Fibroblast of lung (primary cell): ENCODE measurements at regions not wholly inside any gene's neighbourhood (a gene's known extent, or its start where the extent isn't known, plus 50 kb on each side); places are given as distances from the start of the nearest gene placed in this dataset.

Experiments used
- DNase-seq, 2 donors: peaks; one replicate each; pipeline versions ENCODE4 v3.0.0 to v3.0.0-alpha.2; 2010; ENCODE audit warnings: low read depth in 2 of 2
- H2AFZ ChIP-seq: 2 replicates; pipeline ENCODE4 v1.5.1; 2012; ENCODE audit warnings: low read length, control low read depth, inconsistent platforms
- H3K27ac ChIP-seq: 2 replicates; pipeline ENCODE4 v1.5.1; 2011; ENCODE audit warnings: low read length, control low read depth; ENCODE audit not compliant: insufficient read depth
- H3K27me3 ChIP-seq: 2 replicates; pipeline ENCODE4 v1.5.1; 2011; ENCODE audit warnings: mild to moderate bottlenecking, low read length; ENCODE audit not compliant: control insufficient read depth, insufficient read depth
- H3K36me3 ChIP-seq: 2 replicates; pipeline ENCODE4 v1.5.1; 2011; ENCODE audit warnings: low read length; ENCODE audit not compliant: control insufficient read depth, insufficient read depth
- H3K4me1 ChIP-seq: 2 replicates; pipeline ENCODE4 v1.5.1; 2011; ENCODE audit warnings: low read length; ENCODE audit not compliant: control insufficient read depth, insufficient read depth; ENCODE audit errors: extremely low read depth
- H3K4me2 ChIP-seq: 2 replicates; pipeline ENCODE4 v1.5.1; 2011; ENCODE audit warnings: low read length, control low read depth; ENCODE audit not compliant: insufficient read depth; ENCODE audit errors: extremely low read depth
- H3K4me3 ChIP-seq, 4 experiments: fragments of 200-600 bp in 1 of 4; sonication (generic) in 1 of 4; replicated peaks in 1 of 4; 2 replicates each; pipeline ENCODE4 v1.5.1; 2011 to 2016; ENCODE audit warnings: low read length in 4 of 4, low read depth in 3 of 4, mild to moderate bottlenecking in 3 of 4, control low read depth in 2 of 4, inconsistent platforms in 1 of 4, mixed read lengths in 1 of 4; ENCODE audit not compliant: insufficient read depth in 1 of 4; ENCODE audit errors: control extremely low read depth in 1 of 4
- H3K79me2 ChIP-seq: 2 replicates; pipeline ENCODE4 v1.5.1; 2012; ENCODE audit warnings: mild to moderate bottlenecking, low read length, inconsistent platforms; ENCODE audit not compliant: control insufficient read depth, insufficient read depth
- H3K9ac ChIP-seq: 2 replicates; pipeline ENCODE4 v1.5.1; 2011; ENCODE audit warnings: mild to moderate bottlenecking, low read length, control low read depth; ENCODE audit not compliant: insufficient read depth
- H3K9me3 ChIP-seq: 2 replicates; pipeline ENCODE4 v1.5.1; 2012; ENCODE audit warnings: low read depth, low read length; ENCODE audit not compliant: control insufficient read depth, insufficient read depth
- H4K20me1 ChIP-seq: 2 replicates; pipeline ENCODE4 v1.5.1; 2011; ENCODE audit warnings: low read length; ENCODE audit not compliant: control insufficient read depth, insufficient read depth; ENCODE audit errors: extremely low read depth
- CTCF ChIP-seq, 2 donors: IDR thresholded peaks in 1 of 2; conservative IDR thresholded peaks in 1 of 2; 1 replicate in 1 of 2; 2 replicates in 1 of 2; pipeline ENCODE4 v1.5.1; 2011 to 2012; ENCODE audit warnings: low read length in 2 of 2, control low read depth in 1 of 2, inconsistent platforms in 1 of 2, low read depth in 1 of 2, mild to moderate bottlenecking in 1 of 2
- EZH2 ChIP-seq: IDR thresholded peaks from 2 replicates; pipeline ENCODE4 v1.5.1; 2012; ENCODE audit warnings: low read length, control low read depth, mild to moderate bottlenecking; ENCODE audit errors: missing control alignments

DNA sequence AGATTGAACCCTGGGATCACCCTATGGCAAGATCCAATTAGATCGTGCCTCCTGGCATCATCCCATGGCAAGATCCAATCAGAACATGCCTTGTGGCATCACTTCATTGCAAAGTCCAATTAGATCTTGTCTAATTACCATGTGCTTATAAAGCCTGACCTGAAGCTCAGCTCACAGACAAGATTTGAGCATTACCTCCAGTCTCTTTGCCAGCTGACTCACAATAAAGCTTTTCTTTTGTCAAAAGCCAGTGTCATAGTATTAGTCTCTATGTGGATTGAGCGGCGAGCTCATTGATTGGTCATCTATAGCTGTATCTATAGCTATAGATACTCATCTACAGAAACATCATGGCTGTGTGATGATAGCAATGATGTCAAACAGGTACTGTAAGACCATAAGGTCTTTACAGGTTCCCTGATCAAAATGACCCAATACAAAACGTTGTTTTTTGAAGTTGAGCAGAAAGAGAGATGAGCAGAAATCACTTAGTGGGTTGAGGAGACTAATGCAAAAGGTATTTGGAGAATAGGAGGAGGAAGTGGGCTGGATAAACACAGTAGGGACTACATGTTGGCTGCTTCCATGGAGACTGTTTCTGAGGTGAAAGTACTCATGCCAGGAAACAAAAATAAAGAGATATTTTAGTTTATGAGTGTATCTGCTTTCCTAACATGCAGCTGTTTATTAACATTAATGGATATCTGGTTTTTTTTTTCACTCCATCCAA is 545.9 kb upstream of the AMELY start:
- peak overlapping the region; percentile 54 for H3K27ac ChIP-seq
- no peaks in the 10 kb centered on the region for H3K36me3 ChIP-seq
- no peak overlapping the region for H3K4me2 ChIP-seq
- H3K27me3 ChIP-seq: no peaks in the 10 kb centered on the region
- no peak overlapping the region for H3K4me3 ChIP-seq
- no peaks in the 10 kb centered on the region for H4K20me1 ChIP-seq
- DNase-seq: peak in 1 of 2 donors; percentile 67
- no peaks in the 10 kb centered on the region for H3K9me3 ChIP-seq
- no peak overlapping the region for H2AFZ ChIP-seq
- H3K9ac ChIP-seq: peak overlapping the region; percentile 16
- TF ChIP-seq CTCF (conservative IDR thresholded peaks at IDR 0.05 in 1 of 2, IDR thresholded peaks at IDR 0.05 in 1 of 2; ENCODE audit: low read depth in 1 of 2, low read length in 2 of 2): no peak
- no peak for TF ChIP-seq EZH2
- H3K4me1 ChIP-seq: peaks cover 4% of the 10 kb centered on the region
- H3K79me2 ChIP-seq: no peaks in the 10 kb centered on the region

GRCh38 chrY:7455626-7456025 is 544.1 kb upstream of the AMELY start:
- Histone ChIP-seq H3K4me1 (peaks cover 3% of the 10 kb centered on the region), H3K4me3 (no peak overlapping the region), H3K79me2 (no peaks in the 10 kb centered on the region), H3K27me3 (no peaks in the 10 kb centered on the region), H3K9ac (no peak overlapping the region), H4K20me1 (no peaks in the 10 kb centered on the region), H2AFZ (no peak overlapping the region), H3K27ac (peak overlapping the region; percentile 32), H3K4me2 (no peak overlapping the region), H3K9me3 (no peaks in the 10 kb centered on the region), H3K36me3 (no peaks in the 10 kb centered on the region)
- peak in 1 of 2 donors; percentile 82 for DNase-seq
- TF ChIP-seq EZH2 (no peak), CTCF (conservative IDR thresholded peaks at IDR 0.05 in 1 of 2, IDR thresholded peaks at IDR 0.05 in 1 of 2; ENCODE audit: low read depth in 1 of 2, low read length in 2 of 2) (no peak)

DNA sequence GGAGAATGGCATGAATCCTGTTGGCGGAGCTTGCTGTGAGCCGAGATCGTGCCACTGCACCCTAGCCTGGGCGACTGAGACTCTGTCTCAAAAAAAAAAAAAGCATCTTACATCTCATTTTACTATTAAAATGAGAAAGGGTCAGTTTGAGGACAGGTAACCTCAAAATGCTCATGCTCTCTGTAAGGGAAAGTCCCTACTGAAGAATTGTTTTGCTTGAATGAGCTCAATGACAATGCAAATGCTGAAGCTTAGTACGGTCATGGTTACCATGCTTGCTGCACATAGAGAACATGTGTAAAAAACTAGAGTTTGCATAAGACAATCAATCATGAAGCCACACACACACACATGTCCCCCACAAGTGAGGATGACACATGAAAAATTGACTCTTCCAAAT is 541.8 kb upstream of the AMELY start:
- Histone ChIP-seq H3K4me1 (no peaks in the 10 kb centered on the region), H4K20me1 (no peaks in the 10 kb centered on the region), H3K79me2 (no peaks in the 10 kb centered on the region), H3K27me3 (no peaks in the 10 kb centered on the region), H2AFZ (no peak overlapping the region), H3K9me3 (no peaks in the 10 kb centered on the region), H3K4me3 (no peak overlapping the region), H3K9ac (no peak overlapping the region), H3K27ac (no peak overlapping the region), H3K36me3 (no peaks in the 10 kb centered on the region), H3K4me2 (no peak overlapping the region)
- DNase-seq: no peak
- no peak for TF ChIP-seq EZH2
